Activated CD4-positive, alpha-beta T cell treated with anti-CD3 and anti-CD28 coated beads for 48 hours (primary cell): ENCODE measurements at regions not wholly inside any gene's neighbourhood (a gene's known extent, or its start where the extent isn't known, plus 50 kb on each side); places are given as distances from the start of the nearest gene placed in this dataset.
"Not testable (repeated sequence)": the region's sequence is repeated elsewhere in the genome, so short reads cannot be mapped to it uniquely, and the experiment has no call there.

Experiments
- DNase-seq: peaks from one replicate; pipeline ENCODE4 v3.0.0-alpha.2; 2020

DNA sequence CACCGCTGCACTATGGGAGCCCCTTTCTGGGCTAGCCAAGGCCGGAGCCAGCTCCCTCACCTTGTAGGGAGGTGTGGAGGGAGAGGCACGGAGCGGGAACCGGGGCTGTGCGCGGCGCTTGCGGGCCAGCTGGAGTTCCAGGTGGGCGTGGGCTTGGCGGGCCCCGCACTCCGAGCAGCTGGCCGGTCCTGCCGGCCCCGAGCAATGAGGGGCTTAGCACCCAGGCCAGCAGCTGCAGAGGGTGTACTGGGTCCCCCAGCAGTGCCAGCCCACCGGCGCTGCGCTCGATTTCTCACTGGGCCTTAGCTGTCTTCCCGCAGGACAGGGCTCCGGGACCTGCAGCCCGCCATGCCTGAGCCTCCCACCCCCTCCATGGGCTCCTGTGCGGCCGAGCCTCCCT lies 53.3 kb upstream of the NID2 start:
- not testable (repeated sequence) for DNase-seq

DNA sequence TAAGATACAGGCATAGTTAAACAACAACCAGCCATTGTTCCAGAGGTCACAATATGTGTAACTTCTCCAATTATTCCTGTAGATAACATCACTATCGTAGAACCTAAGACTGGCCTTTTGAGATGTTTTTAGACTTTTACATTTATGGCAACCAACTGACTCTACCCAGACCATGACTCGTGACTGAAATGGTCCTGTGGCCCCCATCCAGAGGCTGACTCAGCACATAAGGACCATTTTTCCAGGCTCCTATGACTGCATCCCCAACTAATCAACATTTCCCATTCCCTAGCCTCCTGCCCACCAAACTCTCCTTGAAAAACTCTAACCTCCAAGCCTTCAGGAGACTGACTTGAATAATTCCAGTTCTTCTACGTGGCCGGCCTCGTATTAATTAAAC lies 52.6 kb upstream of the NID2 start:
- DNase-seq = no peak

DNA sequence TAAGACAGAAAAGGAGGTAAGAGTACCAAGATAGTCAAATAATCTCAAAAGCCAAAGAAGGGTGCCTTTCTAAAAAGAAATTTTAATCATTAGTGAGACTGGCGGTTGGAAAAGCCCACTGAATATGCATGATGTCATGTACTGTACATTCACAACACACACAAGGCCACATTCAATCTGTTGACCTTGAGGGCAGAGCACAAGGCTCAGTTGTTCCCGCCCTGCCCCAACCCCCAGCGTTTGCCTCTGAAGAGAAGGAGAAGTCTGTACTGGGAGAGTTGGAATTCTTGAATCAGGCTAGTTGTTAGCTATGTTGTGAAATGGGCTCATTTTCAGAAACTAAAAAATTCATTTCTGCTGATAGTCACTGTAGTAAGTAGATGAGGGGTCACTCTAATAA lies 50.2 kb upstream of the NID2 start:
- DNase-seq = no peak
